GM12891 (cell line): ENCODE measurements at regions not wholly inside any gene's neighbourhood (a gene's known extent, or its start where the extent isn't known, plus 50 kb on each side); places are given as distances from the start of the nearest gene placed in this dataset.

Experiments
- DNase-seq: peaks from one replicate; pipeline ENCODE4 v3.0.0; 2011; ENCODE audit warnings: low spot score; ENCODE audit not compliant: insufficient read length
- FAIRE-seq: peaks from 2 replicates; lab custom pipeline; 2011; peaks lifted over from hg19 to GRCh38; lab: Jason Lieb, UNC
- PAX5 ChIP-seq: IDR thresholded peaks from 2 replicates; pipeline ENCODE4 v1.6.1; 2011; ENCODE audit warnings: low read length, moderate library complexity, mild to moderate bottlenecking; ENCODE audit not compliant: insufficient read depth, severe bottlenecking
- POLR2A ChIP-seq: IDR thresholded peaks from 2 replicates; pipeline ENCODE4 v1.6.1; 2011; ENCODE audit warnings: low read depth, low read length, control low read depth
- POLR2AphosphoS5 ChIP-seq: IDR thresholded peaks from 2 replicates; pipeline ENCODE4 v1.6.1; 2011; ENCODE audit warnings: low read depth, low read length, control low read depth
- POU2F2 ChIP-seq: IDR thresholded peaks from 2 replicates; pipeline ENCODE4 v1.6.1; 2011; ENCODE audit warnings: low read depth, mild to moderate bottlenecking, control low read depth, low read length, moderate library complexity
- SPI1 ChIP-seq: IDR thresholded peaks from 2 replicates; pipeline ENCODE4 v1.6.1; 2011; ENCODE audit warnings: low read depth, low read length, control low read depth
- TAF1 ChIP-seq: IDR thresholded peaks from 2 replicates; pipeline ENCODE4 v1.6.1; 2011; ENCODE audit warnings: low read depth, low read length, control low read depth

GRCh38 chr4:42328978-42329377 is 68.3 kb upstream of the SHISA3 start:
- DNase-seq (no peak), FAIRE-seq (no peak)
- no peak for TF ChIP-seq TAF1

DNA sequence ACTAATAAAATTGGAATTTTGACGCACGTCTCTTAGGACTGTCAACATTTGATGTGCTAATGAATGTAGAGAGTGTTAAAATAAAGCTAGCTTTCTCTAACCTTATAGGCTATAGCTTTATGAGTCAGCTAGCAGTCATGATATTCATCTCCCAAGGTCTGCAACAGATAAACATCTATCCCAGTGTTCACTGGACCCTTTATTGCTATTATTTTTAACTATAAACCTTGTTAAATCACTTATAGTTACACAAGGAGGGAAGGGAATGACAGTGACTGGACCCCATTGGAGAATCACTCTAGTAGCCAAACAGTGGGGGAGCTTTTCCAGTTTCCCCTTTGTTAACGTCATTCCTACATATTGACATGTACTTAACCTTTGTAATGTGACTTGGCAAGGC is 67.9 kb upstream of the SHISA3 start:
- FAIRE-seq: no peak
- DNase-seq: no peak
- TF ChIP-seq SPI1: no peak
- TF ChIP-seq TAF1: no peak
- no peak for TF ChIP-seq POLR2A
- no peak for TF ChIP-seq POLR2AphosphoS5
- no peak for TF ChIP-seq PAX5
- no peak for TF ChIP-seq POU2F2

GRCh38 chr4:42330002-42330592 is 67.2 kb upstream of the SHISA3 start:
- DNase-seq (no peak), FAIRE-seq (no peak)
- TF ChIP-seq POU2F2: no peak
- TF ChIP-seq TAF1: no peak
- TF ChIP-seq POLR2AphosphoS5: no peak
- TF ChIP-seq POLR2A: no peak
- TF ChIP-seq SPI1: no peak
- no peak for TF ChIP-seq PAX5

DNA sequence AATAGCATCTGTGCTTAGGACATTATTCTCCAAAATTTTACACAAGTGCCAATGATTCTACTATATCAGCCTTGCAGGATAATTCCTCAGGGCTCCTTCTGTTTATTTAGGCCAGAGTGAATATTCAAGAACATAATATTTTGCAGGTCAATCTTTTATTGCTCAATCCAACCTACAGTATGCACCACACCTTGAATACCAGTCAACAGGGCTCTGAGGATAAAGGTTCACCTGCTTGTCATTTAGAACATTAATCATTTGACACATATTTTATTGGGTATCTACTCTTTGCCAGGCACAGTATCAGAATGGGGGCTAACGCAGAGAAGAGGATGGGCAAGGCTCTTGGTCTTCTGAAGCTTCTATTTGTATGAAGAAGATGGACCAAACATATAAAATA is 66.2 kb upstream of the SHISA3 start:
- TF ChIP-seq POU2F2: no peak
- TF ChIP-seq TAF1: no peak
- no peak for TF ChIP-seq POLR2A
- no peak for TF ChIP-seq POLR2AphosphoS5
- no peak for TF ChIP-seq PAX5
- no peak for TF ChIP-seq SPI1
- FAIRE-seq (no peak), DNase-seq (no peak)

GRCh38 chr4:42331914-42332368 is 65.3 kb upstream of the SHISA3 start:
- FAIRE-seq (no peak), DNase-seq (no peak)

DNA sequence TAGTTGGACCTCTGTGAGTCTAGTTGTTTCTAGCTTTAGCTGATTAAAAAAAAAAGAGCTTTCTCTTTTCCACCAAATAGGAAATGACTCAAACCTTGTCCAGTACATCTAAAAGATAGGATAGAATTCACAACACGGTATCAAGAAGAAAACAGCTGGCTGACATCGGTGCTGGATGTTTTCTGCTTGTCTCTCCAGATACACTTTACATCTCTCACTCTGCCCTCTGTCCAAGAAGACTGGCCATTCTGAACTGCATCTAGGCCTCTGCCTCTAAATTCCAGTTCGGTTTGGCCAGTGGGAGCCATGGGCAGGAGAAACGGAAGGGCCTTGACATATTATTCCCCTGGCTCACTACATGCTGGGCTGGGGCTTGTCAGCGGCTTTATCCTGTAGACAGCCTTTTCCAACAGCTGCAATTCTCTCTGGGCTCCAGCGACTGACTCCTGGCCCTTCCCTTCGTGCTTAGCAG is 57.3 kb upstream of the SHISA3 start:
- TF ChIP-seq TAF1: no peak
- TF ChIP-seq POU2F2: no peak
- TF ChIP-seq SPI1: no peak
- TF ChIP-seq PAX5: no peak
- no peak for TF ChIP-seq POLR2A
- TF ChIP-seq POLR2AphosphoS5: no peak
- FAIRE-seq (no peak), DNase-seq (no peak)

More at GRCh38 chr4:42331914-42332368, 65.3 kb upstream of the SHISA3 start:
- TF ChIP-seq PAX5: peak; percentile 69
- no peak for TF ChIP-seq POLR2AphosphoS5

DNA sequence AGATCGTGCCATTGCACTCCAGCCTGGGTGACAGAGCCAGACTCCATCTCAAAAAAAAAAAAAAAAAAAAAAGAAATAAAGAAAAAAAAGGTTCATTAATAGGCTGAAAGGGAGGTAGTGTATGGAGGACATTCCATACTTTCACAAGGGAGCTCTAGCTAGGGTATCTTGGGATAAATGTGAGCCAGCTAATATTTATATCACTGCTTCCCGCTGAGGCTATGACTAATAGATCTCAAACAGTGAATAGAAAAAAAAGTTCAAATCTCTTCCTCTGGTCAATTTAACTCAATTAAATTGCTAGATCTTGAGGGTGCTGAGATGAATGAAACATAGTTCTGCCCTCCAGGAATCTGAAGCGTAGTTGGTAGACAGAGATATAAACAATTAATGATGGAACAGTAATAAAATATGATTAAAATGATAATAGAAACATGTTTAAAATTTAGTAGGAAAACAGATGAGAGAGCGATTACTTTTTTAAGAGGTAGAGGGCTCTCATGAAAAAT is 55.7 kb upstream of the SHISA3 start:
- FAIRE-seq (no peak), DNase-seq (no peak)
- TF ChIP-seq PAX5: no peak
- TF ChIP-seq SPI1: no peak
- no peak for TF ChIP-seq POU2F2
- TF ChIP-seq POLR2AphosphoS5: no peak
- TF ChIP-seq TAF1: no peak
- TF ChIP-seq POLR2A: no peak

DNA sequence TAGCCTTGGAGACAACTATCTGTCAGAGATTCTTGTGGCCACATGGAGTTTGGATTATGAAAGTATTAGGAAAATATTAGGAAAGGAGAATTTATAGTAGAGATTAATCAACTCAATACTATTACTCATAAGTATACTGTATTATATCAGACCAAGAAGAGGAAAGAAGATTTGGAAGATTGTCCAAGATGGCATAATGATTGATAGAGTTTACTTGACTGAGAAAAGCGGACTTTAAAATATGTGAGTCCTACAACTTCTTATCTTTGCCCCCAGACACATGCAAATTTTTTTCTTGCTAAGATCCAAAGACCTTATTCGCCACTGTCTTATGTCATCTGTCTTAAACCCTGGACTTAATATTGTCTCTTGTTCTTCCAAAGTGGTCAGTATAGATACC is 54.8 kb upstream of the SHISA3 start:
- DNase-seq (no peak), FAIRE-seq (no peak)
- TF ChIP-seq TAF1: no peak
- TF ChIP-seq POLR2AphosphoS5: no peak
- no peak for TF ChIP-seq POLR2A
- TF ChIP-seq POU2F2: no peak
- no peak for TF ChIP-seq PAX5
- no peak for TF ChIP-seq SPI1

DNA sequence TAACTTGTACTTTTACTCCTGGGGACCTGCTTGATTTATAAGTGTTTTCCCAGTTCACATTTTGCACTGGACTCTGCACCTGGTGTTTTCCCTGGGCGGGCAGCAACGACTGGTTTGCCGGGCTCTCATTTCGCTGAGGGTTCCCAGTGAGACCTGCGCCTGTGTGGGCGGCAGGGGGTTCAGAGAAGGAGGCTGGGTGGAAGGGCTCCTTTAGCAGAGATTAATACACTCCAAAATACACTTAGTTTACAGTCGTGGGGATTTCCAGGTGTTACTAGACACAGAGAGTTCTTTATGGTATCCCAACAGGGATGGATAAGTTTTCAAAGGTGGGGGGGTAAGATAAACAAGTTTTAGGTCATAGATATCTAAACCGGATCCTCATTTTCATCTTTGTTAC is 53.0 kb upstream of the SHISA3 start:
- FAIRE-seq (no peak), DNase-seq (no peak)
- TF ChIP-seq POLR2A (no peak), PAX5 (no peak), TAF1 (no peak), POU2F2 (no peak), SPI1 (no peak)

GRCh38 chr4:42344749-42345148 is 52.5 kb upstream of the SHISA3 start:
- TF ChIP-seq POLR2AphosphoS5: no peak
- no peak for TF ChIP-seq POLR2A
- TF ChIP-seq POU2F2: no peak
- no peak for TF ChIP-seq SPI1
- no peak for TF ChIP-seq TAF1
- TF ChIP-seq PAX5: no peak
- DNase-seq (no peak), FAIRE-seq (no peak)
